Neural progenitor cell (in vitro differentiated cells): ENCODE measurements at regions not wholly inside any gene's neighbourhood (a gene's known extent, or its start where the extent isn't known, plus 50 kb on each side); places are given as distances from the start of the nearest gene placed in this dataset.

Experiments
- DNase-seq: peaks from one replicate; pipeline ENCODE4 v3.0.0-alpha.2; 2016; ENCODE audit warnings: low spot score
- H2AFZ ChIP-seq: fragments of 200-600 bp; sonication (generic); replicated peaks from 2 replicates; pipeline ENCODE4 v1.6.1; 2016; ENCODE audit warnings: antibody characterized with exemption
- H3F3A ChIP-seq: fragments of 200-600 bp; sonication (generic); 2 replicates; pipeline ENCODE4 v1.6.1; 2016; ENCODE audit warnings: antibody characterized with exemption, low read depth
- H3K27ac ChIP-seq: fragments of 200-600 bp; sonication (generic); 2 replicates; pipeline ENCODE4 v1.5.1; 2016; ENCODE audit warnings: mild to moderate bottlenecking
- H3K27me3 ChIP-seq: fragments of 200-600 bp; sonication (generic); 2 replicates; pipeline ENCODE4 v1.6.1; 2016; ENCODE audit warnings: mild to moderate bottlenecking, moderate library complexity
- H3K36me3 ChIP-seq: fragments of 200-600 bp; sonication (generic); 2 replicates; pipeline ENCODE4 v1.5.1; 2016
- H3K4me1 ChIP-seq: fragments of 200-600 bp; sonication (generic); 2 replicates; pipeline ENCODE4 v1.6.1; 2016; ENCODE audit warnings: mixed run types
- H3K4me2 ChIP-seq: fragments of 200-600 bp; sonication (generic); 2 replicates; pipeline ENCODE4 v1.6.1; 2016
- H3K4me3 ChIP-seq: fragments of 200-600 bp; sonication (generic); 2 replicates; pipeline ENCODE4 v1.5.1; 2016
- H3K79me2 ChIP-seq: fragments of 200-600 bp; sonication (generic); 2 replicates; pipeline ENCODE4 v1.6.1; 2016; ENCODE audit warnings: low read depth
- H3K9ac ChIP-seq: fragments of 200-600 bp; sonication (generic); 2 replicates; pipeline ENCODE4 v1.6.1; 2016
- H3K9me3 ChIP-seq: fragments of 200-600 bp; sonication (generic); 2 replicates; pipeline ENCODE4 v1.5.1; 2016; ENCODE audit warnings: low read depth
- H4K20me1 ChIP-seq: fragments of 200-600 bp; sonication (generic); 2 replicates; pipeline ENCODE4 v1.6.1; 2016; ENCODE audit warnings: low read depth
- H3K27ac Mint-ChIP-seq: 3 replicates; pipeline ENCODE4 v1.8.0; 2021; ENCODE audit warnings: mixed read lengths
- H3K27me3 Mint-ChIP-seq: 2 replicates; pipeline ENCODE4 v1.8.0; 2022; ENCODE audit warnings: low read depth, mild to moderate bottlenecking, inconsistent platforms, moderate library complexity, mixed read lengths; ENCODE audit not compliant: insufficient read depth
- H3K36me3 Mint-ChIP-seq: 3 replicates; pipeline ENCODE4 v1.8.0; 2021; ENCODE audit warnings: mixed read lengths
- H3K4me1 Mint-ChIP-seq: 3 replicates; pipeline ENCODE4 v1.8.0; 2021; ENCODE audit warnings: mixed read lengths
- H3K4me3 Mint-ChIP-seq: 3 replicates; pipeline ENCODE4 v1.8.0; 2021; ENCODE audit warnings: mild to moderate bottlenecking, moderate library complexity, mixed read lengths
- H3K9me3 Mint-ChIP-seq: 3 replicates; pipeline ENCODE4 v1.8.0; 2020; ENCODE audit warnings: mixed read lengths
- CTCF ChIP-seq: fragments of 200-600 bp; sonication (generic); IDR thresholded peaks from 2 replicates; pipeline ENCODE4 v1.5.1; 2017; ENCODE audit warnings: antibody characterized with exemption, mild to moderate bottlenecking
- EZH2 ChIP-seq: fragments of 200-600 bp; sonication (generic); IDR thresholded peaks from 2 replicates; pipeline ENCODE4 v1.6.1; 2017; ENCODE audit warnings: antibody characterized with exemption, mild to moderate bottlenecking, moderate library complexity
- EZH2phosphoT487 ChIP-seq: fragments of 200-600 bp; sonication (generic); IDR thresholded peaks from 2 replicates; pipeline ENCODE4 v1.6.1; 2017; ENCODE audit warnings: antibody characterized with exemption

GRCh38 chr7:98479318-98479717 lies 78.4 kb upstream of the BAIAP2L1 start:
- H3K9ac ChIP-seq, result no peak overlapping the region
- H3K27ac Mint-ChIP-seq, result no peak overlapping the region
- no peaks in the 10 kb centered on the region for H3K4me1 ChIP-seq
- H3K36me3 Mint-ChIP-seq, result no peaks in the 10 kb centered on the region
- peaks cover 4% of the 10 kb centered on the region for H3K9me3 Mint-ChIP-seq
- H3K9me3 ChIP-seq, result no peaks in the 10 kb centered on the region
- no peak overlapping the region for H3K4me3 ChIP-seq
- no peak overlapping the region for H3K4me2 ChIP-seq
- H3K4me1 Mint-ChIP-seq, result peaks cover 7% of the 10 kb centered on the region
- H3K27me3 ChIP-seq, result no peaks in the 10 kb centered on the region
- no peak for TF ChIP-seq EZH2phosphoT487
- no peak for TF ChIP-seq EZH2
- TF ChIP-seq CTCF, result no peak
- no peaks in the 10 kb centered on the region for H3K79me2 ChIP-seq
- no peaks in the 10 kb centered on the region for H3K36me3 ChIP-seq
- H3F3A ChIP-seq, result no peaks in the 10 kb centered on the region
- H2AFZ ChIP-seq, result no peak overlapping the region
- peaks cover 6% of the 10 kb centered on the region for H3K27me3 Mint-ChIP-seq
- no peaks in the 10 kb centered on the region for H4K20me1 ChIP-seq
- H3K27ac ChIP-seq, result no peak overlapping the region
- DNase-seq, result no peak
- H3K4me3 Mint-ChIP-seq, result no peak overlapping the region

GRCh38 chr7:98475352-98475751 lies 74.5 kb upstream of the BAIAP2L1 start:
- H3F3A ChIP-seq, result no peaks in the 10 kb centered on the region
- DNase-seq, result no peak
- no peaks in the 10 kb centered on the region for H4K20me1 ChIP-seq
- H3K4me3 ChIP-seq, result no peak overlapping the region
- Mint-ChIP-seq H3K4me1 (peaks cover 10% of the 10 kb centered on the region), H3K9me3 (no peaks in the 10 kb centered on the region), H3K27ac (no peak overlapping the region), H3K27me3 (peaks cover 9% of the 10 kb centered on the region), H3K36me3 (no peaks in the 10 kb centered on the region), H3K4me3 (no peak overlapping the region)
- H3K27me3 ChIP-seq, result peaks cover 7% of the 10 kb centered on the region
- no peak overlapping the region for H3K27ac ChIP-seq
- TF ChIP-seq EZH2phosphoT487 (no peak), EZH2 (no peak), CTCF (no peak)
- H2AFZ ChIP-seq, result no peak overlapping the region
- H3K36me3 ChIP-seq, result no peaks in the 10 kb centered on the region
- no peaks in the 10 kb centered on the region for H3K9me3 ChIP-seq
- H3K9ac ChIP-seq, result no peak overlapping the region
- H3K4me2 ChIP-seq, result no peak overlapping the region
- no peaks in the 10 kb centered on the region for H3K4me1 ChIP-seq
- no peaks in the 10 kb centered on the region for H3K79me2 ChIP-seq

GRCh38 chr7:98474558-98474957 lies 73.7 kb upstream of the BAIAP2L1 start:
- Mint-ChIP-seq H3K27me3 (peaks cover 13% of the 10 kb centered on the region), H3K27ac (no peak overlapping the region), H3K4me1 (peaks cover 10% of the 10 kb centered on the region), H3K4me3 (no peak overlapping the region), H3K9me3 (no peaks in the 10 kb centered on the region), H3K36me3 (no peaks in the 10 kb centered on the region)
- H3K4me1 ChIP-seq, result no peaks in the 10 kb centered on the region
- no peak overlapping the region for H3K27ac ChIP-seq
- H3K9ac ChIP-seq, result no peak overlapping the region
- H3K36me3 ChIP-seq, result no peaks in the 10 kb centered on the region
- TF ChIP-seq EZH2 (no peak), CTCF (no peak), EZH2phosphoT487 (no peak)
- H4K20me1 ChIP-seq, result no peaks in the 10 kb centered on the region
- no peaks in the 10 kb centered on the region for H3F3A ChIP-seq
- peaks cover 15% of the 10 kb centered on the region for H3K27me3 ChIP-seq
- no peaks in the 10 kb centered on the region for H3K9me3 ChIP-seq
- H2AFZ ChIP-seq, result no peak overlapping the region
- no peak overlapping the region for H3K4me2 ChIP-seq
- DNase-seq, result no peak
- H3K4me3 ChIP-seq, result no peak overlapping the region
- no peaks in the 10 kb centered on the region for H3K79me2 ChIP-seq

GRCh38 chr7:98472521-98472954 lies 71.6 kb upstream of the BAIAP2L1 start:
- peaks cover 14% of the 10 kb centered on the region for H3K27me3 Mint-ChIP-seq
- no peaks in the 10 kb centered on the region for H3K9me3 Mint-ChIP-seq
- no peaks in the 10 kb centered on the region for H3K4me1 ChIP-seq
- no peak overlapping the region for H3K9ac ChIP-seq
- no peak overlapping the region for H3K27ac ChIP-seq
- peaks cover 22% of the 10 kb centered on the region for H3K27me3 ChIP-seq
- no peak overlapping the region for H3K4me3 Mint-ChIP-seq
- H3K36me3 Mint-ChIP-seq, result no peaks in the 10 kb centered on the region
- no peaks in the 10 kb centered on the region for H4K20me1 ChIP-seq
- H3K36me3 ChIP-seq, result no peaks in the 10 kb centered on the region
- no peak for DNase-seq
- H3K9me3 ChIP-seq, result no peaks in the 10 kb centered on the region
- no peak for TF ChIP-seq EZH2
- no peak for TF ChIP-seq CTCF
- TF ChIP-seq EZH2phosphoT487, result no peak
- H3F3A ChIP-seq, result no peaks in the 10 kb centered on the region
- H3K79me2 ChIP-seq, result no peaks in the 10 kb centered on the region
- no peak overlapping the region for H3K4me2 ChIP-seq
- H3K4me3 ChIP-seq, result no peak overlapping the region
- no peak overlapping the region for H3K27ac Mint-ChIP-seq
- no peak overlapping the region for H2AFZ ChIP-seq
- peaks cover 10% of the 10 kb centered on the region for H3K4me1 Mint-ChIP-seq
